Astrocyte (in vitro differentiated cells and primary cell): ENCODE measurements at regions not wholly inside any gene's neighbourhood (a gene's known extent, or its start where the extent isn't known, plus 50 kb on each side); places are given as distances from the start of the nearest gene placed in this dataset.

ENCODE experiments used
- CTCF ChIP-seq: IDR thresholded peaks from 2 replicates; pipeline ENCODE4 v1.5.1; 2011; ENCODE audit warnings: low read depth, mild to moderate bottlenecking, inconsistent platforms, low read length, moderate library complexity; ENCODE audit not compliant: insufficient read depth
- EZH2 ChIP-seq: IDR thresholded peaks from 2 replicates; pipeline ENCODE4 v1.6.1; 2012; ENCODE audit warnings: mild to moderate bottlenecking, low read length, inconsistent platforms; ENCODE audit not compliant: insufficient read depth

DNA sequence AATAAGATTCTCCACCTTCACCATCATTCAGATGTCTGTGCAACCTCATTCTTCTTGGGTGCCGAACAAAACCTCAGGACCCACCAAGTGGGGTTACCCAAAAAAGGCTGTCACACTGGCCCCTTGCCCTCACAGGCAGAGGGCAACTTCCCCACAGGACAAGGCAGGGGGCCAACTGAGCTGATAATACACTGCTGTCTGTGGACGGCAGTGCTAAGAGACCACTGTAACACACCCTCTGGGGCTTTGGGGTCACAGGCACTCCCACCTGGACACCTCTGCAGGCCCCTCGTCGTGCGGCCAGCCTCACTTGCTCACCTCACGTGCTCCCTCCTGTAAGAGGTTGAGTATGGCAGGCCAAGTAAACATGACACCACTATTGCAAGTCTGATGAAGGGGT lies 515.8 kb upstream of the COX7C start:
- no peak for TF ChIP-seq EZH2
- TF ChIP-seq CTCF, result no peak
